H1 (cell line): ENCODE measurements at regions not wholly inside any gene's neighbourhood (a gene's known extent, or its start where the extent isn't known, plus 50 kb on each side); places are given as distances from the start of the nearest gene placed in this dataset.

Source experiments
- CTCF ChIA-PET: fragments of 300-600 bp; sonication (Branson Sonifier 250); formaldehyde crosslinking; loops from one replicate; lab custom pipeline; 2021; ENCODE audit not compliant: partially characterized antibody; lab: Charles Lee
- POLR2A ChIA-PET: fragments of 300-600 bp; sonication (Branson Sonifier 250); formaldehyde crosslinking; loops from one replicate; lab custom pipeline; 2021; ENCODE audit warnings: inconsistent platforms; ENCODE audit not compliant: partially characterized antibody; lab: Charles Lee
- DNase-seq, 2 experiments: peaks; one replicate each; pipeline versions ENCODE4 v3.0.0 to v3.0.0-alpha.2; 2010 to 2022; ENCODE audit warnings: low spot score in 2 of 2, low read depth in 1 of 2, mixed read lengths in 1 of 2
- FAIRE-seq: peaks from 2 replicates; lab custom pipeline; 2011; peaks lifted over from hg19 to GRCh38; lab: Jason Lieb, UNC
- H2AFZ ChIP-seq: 2 replicates; pipeline ENCODE4 v1.8.1; 2012; ENCODE audit warnings: low read length, inconsistent platforms
- H2AK5ac ChIP-seq: 2 replicates; pipeline ENCODE4 v1.6.1; 2013; ENCODE audit warnings: low read depth, low read length
- H2BK120ac ChIP-seq: replicated peaks from 2 replicates; pipeline ENCODE3; 2013; ENCODE audit warnings: low read depth, low read length, inconsistent platforms
- H2BK12ac ChIP-seq: 2 replicates; pipeline ENCODE4 v1.6.1; 2013; ENCODE audit warnings: low read depth, low read length
- H2BK15ac ChIP-seq: 2 replicates; pipeline ENCODE4 v1.6.1; 2013; ENCODE audit warnings: low read length
- H2BK20ac ChIP-seq: 2 replicates; pipeline ENCODE4 v1.6.1; 2013; ENCODE audit warnings: low read length
- H2BK5ac ChIP-seq: 2 replicates; pipeline ENCODE4 v1.6.1; 2013; ENCODE audit warnings: low read depth, low read length
- H3K14ac ChIP-seq: 2 replicates; pipeline ENCODE4 v1.6.1; 2013; ENCODE audit warnings: inconsistent platforms; ENCODE audit not compliant: insufficient read length
- H3K18ac ChIP-seq: 2 replicates; pipeline ENCODE4 v1.6.1; 2013; ENCODE audit warnings: low read length; ENCODE audit errors: extremely low read depth
- H3K23ac ChIP-seq: 2 replicates; pipeline ENCODE4 v1.6.1; 2013; ENCODE audit warnings: inconsistent platforms; ENCODE audit not compliant: insufficient read length
- H3K23me2 ChIP-seq: 2 replicates; pipeline ENCODE4 v1.6.1; 2013; ENCODE audit warnings: low read depth, low read length
- H3K27ac ChIP-seq: 2 replicates; pipeline ENCODE4 v1.6.1; 2011; ENCODE audit warnings: low read depth, low read length, inconsistent platforms
- H3K27me3 ChIP-seq, 4 experiments: replicated peaks in 1 of 4; 1 replicate in 1 of 4; 2 replicates in 3 of 4; pipeline versions ENCODE4 v1.6.1 to v1.8.1; 2011 to 2013; ENCODE audit warnings: low read length in 3 of 4, mild to moderate bottlenecking in 3 of 4, inconsistent platforms in 2 of 4, mixed read lengths in 2 of 4, moderate library complexity in 1 of 4; ENCODE audit not compliant: control insufficient read depth in 3 of 4, insufficient read depth in 3 of 4; ENCODE audit errors: extremely low read depth in 1 of 4
- H3K36me3 ChIP-seq, 4 experiments: 2 replicates each; pipeline versions ENCODE4 v1.6.1 to v1.8.1; 2011 to 2013; ENCODE audit warnings: mild to moderate bottlenecking in 4 of 4, low read length in 3 of 4, moderate library complexity in 2 of 4, control low read depth in 1 of 4, inconsistent platforms in 1 of 4; ENCODE audit not compliant: insufficient read depth in 4 of 4, control insufficient read depth in 2 of 4
- H3K4ac ChIP-seq: replicated peaks from 2 replicates; pipeline ENCODE3; 2013; ENCODE audit warnings: low read length, low read depth, mixed read lengths, inconsistent platforms; ENCODE audit not compliant: insufficient read length
- H3K4me1 ChIP-seq, 4 experiments: replicated peaks in 1 of 4; 1 replicate in 1 of 4; 2 replicates in 3 of 4; pipeline versions ENCODE4 v1.6.1 to v1.8.1; 2011 to 2013; ENCODE audit warnings: low read length in 3 of 4, inconsistent platforms in 2 of 4, mixed read lengths in 1 of 4; ENCODE audit not compliant: insufficient read depth in 4 of 4, control insufficient read depth in 3 of 4
- H3K4me2 ChIP-seq, 2 experiments: 2 replicates each; pipeline versions ENCODE4 v1.6.1 to v1.8.1; 2011 to 2013; ENCODE audit warnings: low read depth in 2 of 2, low read length in 2 of 2, control low read depth in 1 of 2, inconsistent platforms in 1 of 2, mild to moderate bottlenecking in 1 of 2; ENCODE audit not compliant: insufficient read depth in 1 of 2
- H3K4me3 ChIP-seq, 4 experiments: fragments of 200-600, 300-600 bp in 1 of 4; sonication (generic), shearing (Covaris generic), sonication (Bioruptor Twin) in 1 of 4; 2 replicates each; pipeline versions ENCODE4 v1.5.1 to v1.8.1; 2011 to 2016; ENCODE audit warnings: low read length in 4 of 4, low read depth in 3 of 4, control low read depth in 2 of 4, inconsistent platforms in 2 of 4, mild to moderate bottlenecking in 2 of 4, mixed read lengths in 1 of 4, moderate library complexity in 1 of 4; ENCODE audit not compliant: insufficient read depth in 2 of 4; ENCODE audit errors: extremely low read depth in 1 of 4
- H3K56ac ChIP-seq: replicated peaks from 2 replicates; pipeline ENCODE3; 2013; ENCODE audit warnings: low read depth, mild to moderate bottlenecking, mixed read lengths, low read length, inconsistent platforms; ENCODE audit not compliant: insufficient read length
- H3K79me1 ChIP-seq: 2 replicates; pipeline ENCODE4 v1.6.1; 2013; ENCODE audit warnings: low read depth, low read length, control low read depth
- H3K79me2 ChIP-seq, 2 experiments: 2 replicates each; pipeline versions ENCODE4 v1.6.1 to v1.8.1; 2012 to 2013; ENCODE audit warnings: low read length in 2 of 2, mild to moderate bottlenecking in 2 of 2, inconsistent platforms in 1 of 2; ENCODE audit not compliant: insufficient read depth in 2 of 2, control insufficient read depth in 1 of 2
- H3K9ac ChIP-seq, 4 experiments: replicated peaks in 1 of 4; 1 replicate in 1 of 4; 2 replicates in 3 of 4; pipeline versions ENCODE4 v1.6.1 to v1.8.1; 2011 to 2013; ENCODE audit warnings: low read depth in 3 of 4, low read length in 3 of 4, control low read depth in 2 of 4, mild to moderate bottlenecking in 2 of 4, moderate library complexity in 2 of 4, inconsistent platforms in 1 of 4; ENCODE audit errors: extremely low read depth in 1 of 4
- H3K9me3 ChIP-seq, 2 experiments: 2 replicates each; pipeline versions ENCODE4 v1.6.1 to v1.8.1; 2012 to 2013; ENCODE audit warnings: mild to moderate bottlenecking in 2 of 2, moderate library complexity in 2 of 2, control low read depth in 1 of 2, inconsistent platforms in 1 of 2, low read depth in 1 of 2, low read length in 1 of 2, mixed read lengths in 1 of 2; ENCODE audit not compliant: insufficient read depth in 2 of 2
- H4K20me1 ChIP-seq, 2 experiments: replicated peaks in 1 of 2; 2 replicates each; pipeline versions ENCODE3 to v1.8.1; 2011 to 2013; ENCODE audit warnings: inconsistent platforms in 2 of 2, low read length in 2 of 2, mild to moderate bottlenecking in 1 of 2; ENCODE audit not compliant: insufficient read depth in 2 of 2, control insufficient read depth in 1 of 2
- H4K5ac ChIP-seq: 2 replicates; pipeline ENCODE4 v1.6.1; 2013; ENCODE audit warnings: low read length, low read depth, mixed read lengths, inconsistent platforms; ENCODE audit not compliant: insufficient read length
- H4K8ac ChIP-seq: 2 replicates; pipeline ENCODE4 v1.8.0; 2013; ENCODE audit warnings: mild to moderate bottlenecking, moderate library complexity, low read length, inconsistent platforms; ENCODE audit not compliant: insufficient read depth; ENCODE audit errors: extremely low read depth
- H4K91ac ChIP-seq: replicated peaks from 2 replicates; pipeline ENCODE3; 2013; ENCODE audit warnings: low read length, mixed read lengths, inconsistent platforms; ENCODE audit not compliant: insufficient read length
- ASH2L ChIP-seq: fragments of 200-600, 300-600 bp; sonication (generic); IDR thresholded peaks from one replicate; pipeline ENCODE4 v1.7.1; 2017; ENCODE audit warnings: low read length
- ATF2 ChIP-seq: IDR thresholded peaks from 2 replicates; pipeline ENCODE4 v1.6.1; 2012; ENCODE audit warnings: low read length, inconsistent platforms
- GTF2F1 ChIP-seq: IDR thresholded peaks from 2 replicates; pipeline ENCODE4 v1.6.1; 2012; ENCODE audit warnings: low read depth, low read length, improper control_type of control experiment, borderline replicate concordance
- HDAC2 ChIP-seq, 2 experiments: fragments of 300-600 bp in 1 of 2; sonication (generic) in 1 of 2; IDR thresholded peaks; 2 replicates each; pipeline ENCODE4 v1.6.1; 2011 to 2012; ENCODE audit warnings: low read depth in 2 of 2, low read length in 2 of 2, mild to moderate bottlenecking in 2 of 2, moderate library complexity in 2 of 2, borderline replicate concordance in 1 of 2, inconsistent platforms in 1 of 2
- NANOG ChIP-seq: IDR thresholded peaks from 2 replicates; pipeline ENCODE4 v1.6.1; 2011; ENCODE audit warnings: low read length, low read depth, mild to moderate bottlenecking, inconsistent platforms; ENCODE audit not compliant: insufficient read depth, poor library complexity, severe bottlenecking
- PHF8 ChIP-seq: fragments of 200-600 bp; sonication (generic); conservative IDR thresholded peaks from 2 replicates; pipeline ENCODE4 v1.7.1; 2012; ENCODE audit warnings: low read depth, mild to moderate bottlenecking, inconsistent platforms, low read length, moderate library complexity
- POU5F1 ChIP-seq: IDR thresholded peaks from 2 replicates; pipeline ENCODE4 v1.6.1; 2011; ENCODE audit warnings: low read depth, mild to moderate bottlenecking, low read length, moderate library complexity
- RAD21 ChIP-seq, 2 experiments: IDR thresholded peaks in 1 of 2; conservative IDR thresholded peaks in 1 of 2; 2 replicates each; pipeline ENCODE4 v1.6.1; 2011; ENCODE audit warnings: low read depth in 2 of 2, low read length in 2 of 2, improper control_type of control experiment in 1 of 2, inconsistent platforms in 1 of 2, mild to moderate bottlenecking in 1 of 2, moderate library complexity in 1 of 2
- SP1 ChIP-seq: IDR thresholded peaks from 2 replicates; pipeline ENCODE4 v1.6.1; 2011; ENCODE audit warnings: low read depth, low read length
- TAF7 ChIP-seq: optimal IDR thresholded peaks from 2 replicates; pipeline ENCODE3; 2011; ENCODE audit warnings: low read depth, mild to moderate bottlenecking, inconsistent platforms, low read length, moderate library complexity, borderline replicate concordance
- TF ChIP-seq, protein P1 (sequence below), 3 experiments: IDR thresholded peaks; 1 replicate in 2 of 3; 2 replicates in 1 of 3; pipeline versions ENCODE4 v1.5.1 to v1.6.1; 2011; ENCODE audit warnings: low read length in 3 of 3, mild to moderate bottlenecking in 3 of 3, inconsistent platforms in 2 of 3, low read depth in 1 of 3, moderate library complexity in 1 of 3; ENCODE audit not compliant: insufficient read depth in 1 of 3; ENCODE audit errors: control extremely low read depth in 1 of 3

GRCh38 chr11:130700092-130700491 lies 216.2 kb downstream of the SNX19 start:
- POLR2A ChIA-PET: no interaction called here
- Histone ChIP-seq H4K20me1 (no peaks in the 10 kb centered on the region), H3K4me2 (no peak overlapping the region), H3K27ac (no peak overlapping the region), H2AFZ (no peak overlapping the region), H3K79me1 (no peaks in the 10 kb centered on the region), H2BK15ac (no peak overlapping the region), H2BK20ac (no peak overlapping the region), H3K9ac (no peak overlapping the region), H2BK5ac (no peak overlapping the region), H4K5ac (no peak overlapping the region), H2BK120ac (no peak overlapping the region), H3K36me3 (no peaks in the 10 kb centered on the region), H3K23me2 (no peaks in the 10 kb centered on the region), H4K91ac (no peak overlapping the region), H3K18ac (no peak overlapping the region), H3K23ac (no peak overlapping the region), H3K56ac (no peak overlapping the region), H3K14ac (no peak overlapping the region), H3K4ac (no peak overlapping the region), H2AK5ac (no peak overlapping the region), H3K4me3 (no peak overlapping the region), H3K9me3 (no peaks in the 10 kb centered on the region), H3K4me1 (no peaks in the 10 kb centered on the region), H3K79me2 (no peaks in the 10 kb centered on the region), H3K27me3 (no peaks in the 10 kb centered on the region), H2BK12ac (no peak overlapping the region), H4K8ac (no peak overlapping the region)
- CTCF ChIA-PET: no interaction called here
- DNase-seq (no peak), FAIRE-seq (no peak)
- TF ChIP-seq TAF7 (no peak), PHF8 (no peak), POU5F1 (no peak), ATF2 (no peak), GTF2F1 (no peak), ASH2L (no peak), RAD21 (IDR thresholded peaks at IDR 0.05 in 1 of 2, conservative IDR thresholded peaks at IDR 0.05 in 1 of 2; ENCODE audit: low read depth in 2 of 2, low read length in 2 of 2) (no peak), SP1 (no peak), NANOG (no peak), HDAC2 (IDR thresholded peaks at IDR 0.05; ENCODE audit: borderline replicate concordance in 1 of 2, low read depth in 2 of 2, low read length in 2 of 2) (no peak)
- TF ChIP-seq, protein P1, sequence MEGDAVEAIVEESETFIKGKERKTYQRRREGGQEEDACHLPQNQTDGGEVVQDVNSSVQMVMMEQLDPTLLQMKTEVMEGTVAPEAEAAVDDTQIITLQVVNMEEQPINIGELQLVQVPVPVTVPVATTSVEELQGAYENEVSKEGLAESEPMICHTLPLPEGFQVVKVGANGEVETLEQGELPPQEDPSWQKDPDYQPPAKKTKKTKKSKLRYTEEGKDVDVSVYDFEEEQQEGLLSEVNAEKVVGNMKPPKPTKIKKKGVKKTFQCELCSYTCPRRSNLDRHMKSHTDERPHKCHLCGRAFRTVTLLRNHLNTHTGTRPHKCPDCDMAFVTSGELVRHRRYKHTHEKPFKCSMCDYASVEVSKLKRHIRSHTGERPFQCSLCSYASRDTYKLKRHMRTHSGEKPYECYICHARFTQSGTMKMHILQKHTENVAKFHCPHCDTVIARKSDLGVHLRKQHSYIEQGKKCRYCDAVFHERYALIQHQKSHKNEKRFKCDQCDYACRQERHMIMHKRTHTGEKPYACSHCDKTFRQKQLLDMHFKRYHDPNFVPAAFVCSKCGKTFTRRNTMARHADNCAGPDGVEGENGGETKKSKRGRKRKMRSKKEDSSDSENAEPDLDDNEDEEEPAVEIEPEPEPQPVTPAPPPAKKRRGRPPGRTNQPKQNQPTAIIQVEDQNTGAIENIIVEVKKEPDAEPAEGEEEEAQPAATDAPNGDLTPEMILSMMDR (IDR thresholded peaks at IDR 0.05; ENCODE audit: control extremely low read depth in 1 of 3, insufficient read depth in 1 of 3, low read depth in 1 of 3, low read length in 3 of 3): no peak
